CD14-positive monocyte (primary cell): ENCODE measurements at regions not wholly inside any gene's neighbourhood (a gene's known extent, or its start where the extent isn't known, plus 50 kb on each side); places are given as distances from the start of the nearest gene placed in this dataset.

ENCODE experiments used
- DNase-seq, 3 donors: peaks; one replicate each; pipeline ENCODE4 v3.0.0-alpha.2; 2011 to 2022
- H2AFZ ChIP-seq: 2 replicates; pipeline ENCODE4 v1.6.0; 2012; ENCODE audit warnings: mild to moderate bottlenecking, low read depth, low read length, inconsistent platforms; ENCODE audit not compliant: insufficient read depth, poor library complexity, severe bottlenecking
- H3K27ac ChIP-seq, 2 donors: 1 replicate in 1 of 2; 2 replicates in 1 of 2; pipeline ENCODE4 v1.5.1; 2012 to 2013; ENCODE audit warnings: low read length in 2 of 2, control low read depth in 1 of 2, inconsistent platforms in 1 of 2, low read depth in 1 of 2, mild to moderate bottlenecking in 1 of 2
- H3K27me3 ChIP-seq, 2 donors: one replicate each; pipeline versions ENCODE4 v1.6.0 to v1.6.1; 2011 to 2013; ENCODE audit warnings: low read length in 2 of 2; ENCODE audit not compliant: control insufficient read depth in 2 of 2, insufficient read depth in 2 of 2
- H3K36me3 ChIP-seq, 2 donors: replicated peaks in 1 of 2; 1 replicate in 1 of 2; 2 replicates in 1 of 2; pipeline versions ENCODE4 v1.5.1 to v1.6.1; 2012 to 2013; ENCODE audit warnings: low read length in 2 of 2, control low read depth in 1 of 2, inconsistent platforms in 1 of 2, mild to moderate bottlenecking in 1 of 2; ENCODE audit not compliant: insufficient read depth in 2 of 2, control insufficient read depth in 1 of 2
- H3K4me1 ChIP-seq, 2 donors: 1 replicate in 1 of 2; 2 replicates in 1 of 2; pipeline versions ENCODE4 v1.5.1 to v1.6.1; 2012 to 2013; ENCODE audit warnings: low read length in 2 of 2, control low read depth in 1 of 2, inconsistent platforms in 1 of 2, mild to moderate bottlenecking in 1 of 2, moderate library complexity in 1 of 2; ENCODE audit not compliant: insufficient read depth in 2 of 2, control insufficient read depth in 1 of 2
- H3K4me2 ChIP-seq: replicated peaks from 2 replicates; pipeline ENCODE3; 2012; ENCODE audit warnings: low read length, moderate library complexity, mild to moderate bottlenecking; ENCODE audit not compliant: poor library complexity, severe bottlenecking; ENCODE audit errors: extremely low read depth
- H3K4me3 ChIP-seq, 3 experiments: fragments of 200-600 bp in 1 of 3; sonication (generic) in 1 of 3; replicated peaks in 1 of 3; 1 replicate in 2 of 3; 2 replicates in 1 of 3; pipeline ENCODE4 v1.5.1; 2011 to 2013; ENCODE audit warnings: low read length in 3 of 3, mild to moderate bottlenecking in 3 of 3, control low read depth in 2 of 3, low read depth in 2 of 3, inconsistent platforms in 1 of 3, moderate library complexity in 1 of 3
- H3K79me2 ChIP-seq: 2 replicates; pipeline ENCODE4 v1.6.0; 2012; ENCODE audit warnings: mild to moderate bottlenecking, control low read depth, inconsistent platforms, low read length, moderate library complexity; ENCODE audit not compliant: insufficient read depth
- H3K9ac ChIP-seq: 2 replicates; pipeline ENCODE4 v1.6.0; 2017; ENCODE audit warnings: low read length, mild to moderate bottlenecking; ENCODE audit not compliant: insufficient read depth, poor library complexity, severe bottlenecking
- H3K9me3 ChIP-seq, 2 donors: replicated peaks in 1 of 2; 1 replicate in 1 of 2; 2 replicates in 1 of 2; pipeline versions ENCODE4 v1.5.1 to v1.6.1; 2012 to 2013; ENCODE audit warnings: low read length in 2 of 2, control low read depth in 1 of 2; ENCODE audit not compliant: control insufficient read depth in 1 of 2, insufficient read depth in 1 of 2
- H4K20me1 ChIP-seq: 2 replicates; pipeline ENCODE4 v1.6.0; 2012; ENCODE audit warnings: mild to moderate bottlenecking, low read length, control low read depth, moderate library complexity; ENCODE audit not compliant: insufficient read depth
- H3K27ac Mint-ChIP-seq, 7 donors: one replicate each; pipeline ENCODE4 v1.8.0; 2020; ENCODE audit warnings: mild to moderate bottlenecking in 7 of 7, mixed read lengths in 7 of 7, moderate library complexity in 6 of 7, inconsistent platforms in 2 of 7
- H3K27me3 Mint-ChIP-seq, 3 donors: one replicate each; pipeline ENCODE4 v1.8.0; 2021 to 2022; ENCODE audit warnings: low read depth in 3 of 3, mild to moderate bottlenecking in 3 of 3, mixed read lengths in 3 of 3, moderate library complexity in 3 of 3, inconsistent platforms in 1 of 3
- H3K36me3 Mint-ChIP-seq, 2 donors: one replicate each; pipeline ENCODE4 v1.8.0; 2020; ENCODE audit warnings: mixed read lengths in 2 of 2, inconsistent platforms in 1 of 2, mild to moderate bottlenecking in 1 of 2
- H3K4me1 Mint-ChIP-seq: one replicate; pipeline ENCODE4 v1.8.0; 2020; ENCODE audit warnings: mild to moderate bottlenecking, mixed read lengths
- H3K4me3 Mint-ChIP-seq, 2 donors: one replicate each; pipeline ENCODE4 v1.8.0; 2020; ENCODE audit warnings: mild to moderate bottlenecking in 2 of 2, mixed read lengths in 2 of 2, moderate library complexity in 1 of 2
- H3K9me3 Mint-ChIP-seq, 7 donors: one replicate each; pipeline ENCODE4 v1.8.0; 2020 to 2022; ENCODE audit warnings: mixed read lengths in 7 of 7, mild to moderate bottlenecking in 6 of 7, moderate library complexity in 6 of 7, inconsistent platforms in 2 of 7
- CTCF ChIP-seq: fragments of 200-600 bp; IDR thresholded peaks from one replicate; pipeline ENCODE4 v1.8.0; 2022; ENCODE audit warnings: antibody characterized with exemption, mild to moderate bottlenecking
- WGBS: methylation state at CpG from one replicate; pipeline ENCODE4 v1.1.5; 2013; ENCODE audit warnings: missing lambda C conversion rate; ENCODE audit not compliant: insufficient coverage; 5-methylcytosine and 5-hydroxymethylcytosine counted together
- intact Hi-C, 2 donors: fragments of 100-400 bp; cut with micrococcal nuclease; formaldehyde crosslinking; loops; one replicate each; pipeline versions ENCODE4 v1.15.0 to v1.15.1; 2023

GRCh38 chr6:88311561-88311960 is 145.4 kb upstream of the CNR1 start:
- H3K27ac ChIP-seq: no peak overlapping the region
- Mint-ChIP-seq H3K36me3 (peaks cover 0 to 3% of the 10 kb centered on the region in 2 donors), H3K9me3 (peaks cover 0 to 6% (median 0%) of the 10 kb centered on the region in 7 donors), H3K4me1 (no peaks in the 10 kb centered on the region), H3K4me3 (no peak overlapping the region), H3K27me3 (peaks cover 0 to 9% (median 0%) of the 10 kb centered on the region in 3 donors), H3K27ac (no peak overlapping the region)
- no peak for TF ChIP-seq CTCF
- no peaks in the 10 kb centered on the region for H3K27me3 ChIP-seq
- intact Hi-C loops: no loop called here
- H3K4me3 ChIP-seq: no peak overlapping the region
- no peaks in the 10 kb centered on the region for H3K4me1 ChIP-seq
- WGBS: 98% methylated on average over 9 of the region's 10 CpGs
- H3K9me3 ChIP-seq: peaks cover 0 to 11% of the 10 kb centered on the region in 2 donors
- no peak overlapping the region for H2AFZ ChIP-seq
- H3K79me2 ChIP-seq: no peaks in the 10 kb centered on the region
- DNase-seq: no peak
- H3K4me2 ChIP-seq: no peak overlapping the region
- H3K36me3 ChIP-seq: no peaks in the 10 kb centered on the region
- H4K20me1 ChIP-seq: no peaks in the 10 kb centered on the region
- no peak overlapping the region for H3K9ac ChIP-seq

GRCh38 chr6:88304520-88304919 is 138.4 kb upstream of the CNR1 start:
- Histone ChIP-seq H3K9ac (no peak overlapping the region), H3K4me1 (no peaks in the 10 kb centered on the region), H3K79me2 (no peaks in the 10 kb centered on the region), H3K27ac (no peak overlapping the region), H3K27me3 (peaks cover 0 to 2% of the 10 kb centered on the region in 2 donors), H4K20me1 (no peaks in the 10 kb centered on the region), H3K4me2 (no peak overlapping the region), H3K4me3 (no peak overlapping the region), H3K9me3 (no peaks in the 10 kb centered on the region), H3K36me3 (no peaks in the 10 kb centered on the region), H2AFZ (no peak overlapping the region)
- WGBS: no CpG with 5 or more reads among the region's 1 CpG
- no peaks in the 10 kb centered on the region for H3K36me3 Mint-ChIP-seq
- DNase-seq: no peak
- intact Hi-C loops: no loop called here
- peaks cover 0 to 5% (median 2%) of the 10 kb centered on the region in 3 donors for H3K27me3 Mint-ChIP-seq
- H3K9me3 Mint-ChIP-seq: peaks cover 0 to 9% (median 0%) of the 10 kb centered on the region in 7 donors
- H3K4me3 Mint-ChIP-seq: no peak overlapping the region
- H3K27ac Mint-ChIP-seq: no peak overlapping the region
- TF ChIP-seq CTCF: no peak
- H3K4me1 Mint-ChIP-seq: no peaks in the 10 kb centered on the region
